GM23338 (cell line): ENCODE measurements at regions not wholly inside any gene's neighbourhood (a gene's known extent, or its start where the extent isn't known, plus 50 kb on each side); places are given as distances from the start of the nearest gene placed in this dataset.

Experiments
- CREB1 ChIP-seq: fragments of 250-450 bp; sonication (Bioruptor Pico); IDR thresholded peaks from 2 replicates; pipeline ENCODE4 v1.5.0; 2020; ENCODE audit warnings: low read depth, mild to moderate bottlenecking, moderate library complexity
- NANOG ChIP-seq: IDR thresholded peaks from 2 replicates; pipeline ENCODE4 v1.6.1; 2016; ENCODE audit warnings: antibody characterized with exemption, borderline replicate concordance
- STAT1 ChIP-seq: IDR thresholded peaks from one replicate; pipeline ENCODE4 v1.6.1; 2016; ENCODE audit warnings: antibody characterized with exemption; ENCODE audit not compliant: unreplicated experiment
- ZNF114 ChIP-seq: fragments of 250-450 bp; sonication (Bioruptor Pico); IDR thresholded peaks from 2 replicates; pipeline ENCODE4 v1.5.0; 2020; ENCODE audit warnings: mild to moderate bottlenecking, moderate library complexity
- TF ChIP-seq, protein P1 (sequence below), 2 experiments: fragments of 200-600 bp in 1 of 2; sonication (generic) in 1 of 2; conservative IDR thresholded peaks; 2 replicates each; pipeline versions ENCODE4 v1.5.1 to v1.6.1; 2016 to 2017; ENCODE audit warnings: antibody characterized with exemption in 2 of 2, low read depth in 2 of 2, mild to moderate bottlenecking in 2 of 2, moderate library complexity in 1 of 2
- TF ChIP-seq, protein P2 (sequence below): IDR thresholded peaks from one replicate; pipeline ENCODE4 v1.6.1; 2018; ENCODE audit warnings: antibody characterized with exemption; ENCODE audit not compliant: unreplicated experiment

GRCh38 chrX:96621811-96622210 is 62.8 kb upstream of the DIAPH2 start (continued):
- TF ChIP-seq, protein P1, sequence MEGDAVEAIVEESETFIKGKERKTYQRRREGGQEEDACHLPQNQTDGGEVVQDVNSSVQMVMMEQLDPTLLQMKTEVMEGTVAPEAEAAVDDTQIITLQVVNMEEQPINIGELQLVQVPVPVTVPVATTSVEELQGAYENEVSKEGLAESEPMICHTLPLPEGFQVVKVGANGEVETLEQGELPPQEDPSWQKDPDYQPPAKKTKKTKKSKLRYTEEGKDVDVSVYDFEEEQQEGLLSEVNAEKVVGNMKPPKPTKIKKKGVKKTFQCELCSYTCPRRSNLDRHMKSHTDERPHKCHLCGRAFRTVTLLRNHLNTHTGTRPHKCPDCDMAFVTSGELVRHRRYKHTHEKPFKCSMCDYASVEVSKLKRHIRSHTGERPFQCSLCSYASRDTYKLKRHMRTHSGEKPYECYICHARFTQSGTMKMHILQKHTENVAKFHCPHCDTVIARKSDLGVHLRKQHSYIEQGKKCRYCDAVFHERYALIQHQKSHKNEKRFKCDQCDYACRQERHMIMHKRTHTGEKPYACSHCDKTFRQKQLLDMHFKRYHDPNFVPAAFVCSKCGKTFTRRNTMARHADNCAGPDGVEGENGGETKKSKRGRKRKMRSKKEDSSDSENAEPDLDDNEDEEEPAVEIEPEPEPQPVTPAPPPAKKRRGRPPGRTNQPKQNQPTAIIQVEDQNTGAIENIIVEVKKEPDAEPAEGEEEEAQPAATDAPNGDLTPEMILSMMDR (conservative IDR thresholded peaks at IDR 0.05; ENCODE audit: low read depth in 2 of 2), result no peak
- no peak for TF ChIP-seq NANOG
- no peak for TF ChIP-seq ZNF114 (CRISPR knock-in tag)
- TF ChIP-seq CREB1 (CRISPR knock-in tag), result no peak
- no peak for TF ChIP-seq STAT1
- TF ChIP-seq, protein P2, sequence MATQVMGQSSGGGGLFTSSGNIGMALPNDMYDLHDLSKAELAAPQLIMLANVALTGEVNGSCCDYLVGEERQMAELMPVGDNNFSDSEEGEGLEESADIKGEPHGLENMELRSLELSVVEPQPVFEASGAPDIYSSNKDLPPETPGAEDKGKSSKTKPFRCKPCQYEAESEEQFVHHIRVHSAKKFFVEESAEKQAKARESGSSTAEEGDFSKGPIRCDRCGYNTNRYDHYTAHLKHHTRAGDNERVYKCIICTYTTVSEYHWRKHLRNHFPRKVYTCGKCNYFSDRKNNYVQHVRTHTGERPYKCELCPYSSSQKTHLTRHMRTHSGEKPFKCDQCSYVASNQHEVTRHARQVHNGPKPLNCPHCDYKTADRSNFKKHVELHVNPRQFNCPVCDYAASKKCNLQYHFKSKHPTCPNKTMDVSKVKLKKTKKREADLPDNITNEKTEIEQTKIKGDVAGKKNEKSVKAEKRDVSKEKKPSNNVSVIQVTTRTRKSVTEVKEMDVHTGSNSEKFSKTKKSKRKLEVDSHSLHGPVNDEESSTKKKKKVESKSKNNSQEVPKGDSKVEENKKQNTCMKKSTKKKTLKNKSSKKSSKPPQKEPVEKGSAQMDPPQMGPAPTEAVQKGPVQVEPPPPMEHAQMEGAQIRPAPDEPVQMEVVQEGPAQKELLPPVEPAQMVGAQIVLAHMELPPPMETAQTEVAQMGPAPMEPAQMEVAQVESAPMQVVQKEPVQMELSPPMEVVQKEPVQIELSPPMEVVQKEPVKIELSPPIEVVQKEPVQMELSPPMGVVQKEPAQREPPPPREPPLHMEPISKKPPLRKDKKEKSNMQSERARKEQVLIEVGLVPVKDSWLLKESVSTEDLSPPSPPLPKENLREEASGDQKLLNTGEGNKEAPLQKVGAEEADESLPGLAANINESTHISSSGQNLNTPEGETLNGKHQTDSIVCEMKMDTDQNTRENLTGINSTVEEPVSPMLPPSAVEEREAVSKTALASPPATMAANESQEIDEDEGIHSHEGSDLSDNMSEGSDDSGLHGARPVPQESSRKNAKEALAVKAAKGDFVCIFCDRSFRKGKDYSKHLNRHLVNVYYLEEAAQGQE, result no peak
